Liver (tissue), 8 donors: ENCODE measurements at regions not wholly inside any gene's neighbourhood (a gene's known extent, or its start where the extent isn't known, plus 50 kb on each side); places are given as distances from the start of the nearest gene placed in this dataset.

Experiments used
- DNase-seq: peaks from one replicate; pipeline ENCODE4 v3.0.0-alpha.2; 2017; ENCODE audit warnings: low spot score
- H3K27ac ChIP-seq, 2 donors: one replicate each; pipeline ENCODE4 v1.7.0; 2013; ENCODE audit warnings: inconsistent platforms in 2 of 2, low read length in 2 of 2, control low read depth in 1 of 2, low read depth in 1 of 2, mild to moderate bottlenecking in 1 of 2
- H3K27me3 ChIP-seq, 4 donors: one replicate each; pipeline versions ENCODE4 v1.6.1 to v1.7.0; 2013; ENCODE audit warnings: low read length in 3 of 4, inconsistent platforms in 1 of 4, mild to moderate bottlenecking in 1 of 4, moderate library complexity in 1 of 4; ENCODE audit not compliant: control insufficient read depth in 4 of 4, insufficient read depth in 4 of 4
- H3K36me3 ChIP-seq, 4 donors: one replicate each; pipeline versions ENCODE4 v1.6.1 to v1.7.0; 2013; ENCODE audit warnings: low read length in 3 of 4, mild to moderate bottlenecking in 3 of 4, low read depth in 1 of 4, moderate library complexity in 1 of 4; ENCODE audit not compliant: control insufficient read depth in 4 of 4, insufficient read depth in 3 of 4
- H3K4me1 ChIP-seq, 4 donors: one replicate each; pipeline versions ENCODE4 v1.6.1 to v1.7.0; 2013; ENCODE audit warnings: low read length in 3 of 4, mild to moderate bottlenecking in 3 of 4, moderate library complexity in 1 of 4; ENCODE audit not compliant: control insufficient read depth in 4 of 4, insufficient read depth in 4 of 4
- H3K4me3 ChIP-seq, 3 donors: one replicate each; pipeline versions ENCODE4 v1.6.1 to v1.7.0; 2013; ENCODE audit warnings: low read length in 3 of 3, control low read depth in 1 of 3, low read depth in 1 of 3, mild to moderate bottlenecking in 1 of 3
- H3K9ac ChIP-seq, 2 donors: one replicate each; pipeline ENCODE4 v1.7.0; 2013; ENCODE audit warnings: low read length in 2 of 2, mild to moderate bottlenecking in 2 of 2, moderate library complexity in 2 of 2, control low read depth in 1 of 2, low read depth in 1 of 2
- H3K9me3 ChIP-seq, 4 donors: one replicate each; pipeline versions ENCODE4 v1.6.1 to v1.7.0; 2013; ENCODE audit warnings: low read length in 3 of 4; ENCODE audit not compliant: control insufficient read depth in 4 of 4
- EGR1 ChIP-seq, 2 donors: IDR thresholded peaks; 2 replicates each; pipeline ENCODE4 v1.6.1; 2016 to 2018; ENCODE audit warnings: antibody characterized with exemption in 2 of 2, low read depth in 2 of 2
- FOXA1 ChIP-seq: IDR thresholded peaks from 2 replicates; pipeline ENCODE4 v1.6.1; 2016; ENCODE audit warnings: antibody characterized with exemption
- FOXA2 ChIP-seq: IDR thresholded peaks from 2 replicates; pipeline ENCODE4 v1.6.1; 2016; ENCODE audit warnings: antibody characterized with exemption
- GABPA ChIP-seq, 2 donors: IDR thresholded peaks in 1 of 2; conservative IDR thresholded peaks in 1 of 2; 2 replicates each; pipeline ENCODE4 v1.6.1; 2016; ENCODE audit warnings: antibody characterized with exemption in 2 of 2, mild to moderate bottlenecking in 1 of 2, moderate library complexity in 1 of 2
- HNF4A ChIP-seq, 2 donors: conservative IDR thresholded peaks; 2 replicates each; pipeline ENCODE4 v1.6.1; 2016; ENCODE audit warnings: antibody characterized with exemption in 2 of 2, mild to moderate bottlenecking in 2 of 2
- HNF4G ChIP-seq: IDR thresholded peaks from 2 replicates; pipeline ENCODE4 v1.6.1; 2016; ENCODE audit warnings: antibody characterized with exemption
- JUND ChIP-seq, 2 donors: IDR thresholded peaks; 2 replicates each; pipeline ENCODE4 v1.6.1; 2016; ENCODE audit warnings: antibody characterized with exemption in 2 of 2
- NR2F2 ChIP-seq: IDR thresholded peaks from 2 replicates; pipeline ENCODE4 v1.6.1; 2016; ENCODE audit warnings: antibody characterized with exemption
- RAD21 ChIP-seq, 2 donors: IDR thresholded peaks; 2 replicates each; pipeline ENCODE4 v1.6.1; 2016; ENCODE audit warnings: antibody characterized with exemption in 2 of 2, mild to moderate bottlenecking in 2 of 2
- RXRA ChIP-seq, 2 donors: IDR thresholded peaks; 2 replicates each; pipeline ENCODE4 v1.6.1; 2017 to 2018; ENCODE audit warnings: antibody characterized with exemption in 2 of 2, mild to moderate bottlenecking in 1 of 2
- SP1 ChIP-seq: IDR thresholded peaks from 2 replicates; pipeline ENCODE4 v1.6.1; 2018; ENCODE audit warnings: antibody characterized with exemption, mild to moderate bottlenecking
- TAF1 ChIP-seq: conservative IDR thresholded peaks from 2 replicates; pipeline ENCODE4 v1.6.1; 2016; ENCODE audit warnings: antibody characterized with exemption, mild to moderate bottlenecking
- YY1 ChIP-seq: IDR thresholded peaks from 2 replicates; pipeline ENCODE4 v1.6.1; 2016; ENCODE audit warnings: antibody characterized with exemption, mild to moderate bottlenecking
- WGBS: extraction: QIAGEN DNeasy Blood & Tissue Kit; methylation state at CpG from one replicate; pipeline ENCODE4 v1.1.7; 2013; 5-methylcytosine and 5-hydroxymethylcytosine counted together
- TF ChIP-seq, protein P1 (sequence below): IDR thresholded peaks from 2 replicates; pipeline ENCODE4 v1.6.1; 2016; ENCODE audit warnings: antibody characterized with exemption
- TF ChIP-seq, protein P2 (sequence below): IDR thresholded peaks from 2 replicates; pipeline ENCODE4 v1.6.1; 2016; ENCODE audit warnings: antibody characterized with exemption
- TF ChIP-seq, protein P3 (sequence below): IDR thresholded peaks from 2 replicates; pipeline ENCODE4 v1.6.1; 2016; ENCODE audit warnings: antibody characterized with exemption, mild to moderate bottlenecking
- TF ChIP-seq, protein P4 (sequence below): IDR thresholded peaks from 2 replicates; pipeline ENCODE4 v1.6.1; 2016; ENCODE audit warnings: antibody characterized with exemption
- TF ChIP-seq, protein P5 (sequence below): fragments of 150-350 bp; IDR thresholded peaks from 2 replicates; pipeline ENCODE4 v1.5.1; 2017; ENCODE audit warnings: improper control_type of control experiment, low read depth, low read length; ENCODE audit not compliant: missing input control
- donor health status: healthy.
- donor health status: healthy.
- donor health status: healthy.
- donor health status: healthy.
- donor health status: healthy.

DNA sequence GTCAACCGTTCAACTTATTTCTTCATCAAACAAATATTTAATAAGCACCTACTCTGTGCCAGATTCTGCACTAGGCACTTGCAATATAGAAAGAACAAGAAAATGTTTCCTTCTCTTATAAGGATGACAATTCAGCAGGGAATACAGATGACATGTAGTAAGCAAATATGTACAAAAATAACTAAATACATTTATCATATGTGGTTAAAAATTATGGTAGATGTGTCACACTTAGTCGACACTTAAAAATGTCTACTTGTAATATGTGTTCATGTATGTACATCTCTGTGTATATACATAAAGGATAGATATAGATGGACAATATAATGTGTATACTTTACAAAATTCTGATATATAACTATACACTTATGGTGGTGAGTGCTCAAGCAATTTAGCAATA lies 417.0 kb upstream of the MEF2C start:
- no peak for DNase-seq
- no peak overlapping the region for H3K4me3 ChIP-seq
- WGBS: 79% methylated on average over 2 of the region's 2 CpGs
- no peaks in the 10 kb centered on the region for H3K4me1 ChIP-seq
- no peaks in the 10 kb centered on the region for H3K27me3 ChIP-seq
- no peak overlapping the region for H3K9ac ChIP-seq
- H3K9me3 ChIP-seq: no peaks in the 10 kb centered on the region
- H3K27ac ChIP-seq: no peak overlapping the region
- TF ChIP-seq, protein P1, sequence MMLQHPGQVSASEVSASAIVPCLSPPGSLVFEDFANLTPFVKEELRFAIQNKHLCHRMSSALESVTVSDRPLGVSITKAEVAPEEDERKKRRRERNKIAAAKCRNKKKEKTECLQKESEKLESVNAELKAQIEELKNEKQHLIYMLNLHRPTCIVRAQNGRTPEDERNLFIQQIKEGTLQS: no peak
- no peak for TF ChIP-seq SP1
- TF ChIP-seq, protein P2, sequence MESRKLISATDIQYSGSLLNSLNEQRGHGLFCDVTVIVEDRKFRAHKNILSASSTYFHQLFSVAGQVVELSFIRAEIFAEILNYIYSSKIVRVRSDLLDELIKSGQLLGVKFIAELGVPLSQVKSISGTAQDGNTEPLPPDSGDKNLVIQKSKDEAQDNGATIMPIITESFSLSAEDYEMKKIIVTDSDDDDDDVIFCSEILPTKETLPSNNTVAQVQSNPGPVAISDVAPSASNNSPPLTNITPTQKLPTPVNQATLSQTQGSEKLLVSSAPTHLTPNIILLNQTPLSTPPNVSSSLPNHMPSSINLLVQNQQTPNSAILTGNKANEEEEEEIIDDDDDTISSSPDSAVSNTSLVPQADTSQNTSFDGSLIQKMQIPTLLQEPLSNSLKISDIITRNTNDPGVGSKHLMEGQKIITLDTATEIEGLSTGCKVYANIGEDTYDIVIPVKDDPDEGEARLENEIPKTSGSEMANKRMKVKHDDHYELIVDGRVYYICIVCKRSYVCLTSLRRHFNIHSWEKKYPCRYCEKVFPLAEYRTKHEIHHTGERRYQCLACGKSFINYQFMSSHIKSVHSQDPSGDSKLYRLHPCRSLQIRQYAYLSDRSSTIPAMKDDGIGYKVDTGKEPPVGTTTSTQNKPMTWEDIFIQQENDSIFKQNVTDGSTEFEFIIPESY: no peak
- TF ChIP-seq, protein P3, sequence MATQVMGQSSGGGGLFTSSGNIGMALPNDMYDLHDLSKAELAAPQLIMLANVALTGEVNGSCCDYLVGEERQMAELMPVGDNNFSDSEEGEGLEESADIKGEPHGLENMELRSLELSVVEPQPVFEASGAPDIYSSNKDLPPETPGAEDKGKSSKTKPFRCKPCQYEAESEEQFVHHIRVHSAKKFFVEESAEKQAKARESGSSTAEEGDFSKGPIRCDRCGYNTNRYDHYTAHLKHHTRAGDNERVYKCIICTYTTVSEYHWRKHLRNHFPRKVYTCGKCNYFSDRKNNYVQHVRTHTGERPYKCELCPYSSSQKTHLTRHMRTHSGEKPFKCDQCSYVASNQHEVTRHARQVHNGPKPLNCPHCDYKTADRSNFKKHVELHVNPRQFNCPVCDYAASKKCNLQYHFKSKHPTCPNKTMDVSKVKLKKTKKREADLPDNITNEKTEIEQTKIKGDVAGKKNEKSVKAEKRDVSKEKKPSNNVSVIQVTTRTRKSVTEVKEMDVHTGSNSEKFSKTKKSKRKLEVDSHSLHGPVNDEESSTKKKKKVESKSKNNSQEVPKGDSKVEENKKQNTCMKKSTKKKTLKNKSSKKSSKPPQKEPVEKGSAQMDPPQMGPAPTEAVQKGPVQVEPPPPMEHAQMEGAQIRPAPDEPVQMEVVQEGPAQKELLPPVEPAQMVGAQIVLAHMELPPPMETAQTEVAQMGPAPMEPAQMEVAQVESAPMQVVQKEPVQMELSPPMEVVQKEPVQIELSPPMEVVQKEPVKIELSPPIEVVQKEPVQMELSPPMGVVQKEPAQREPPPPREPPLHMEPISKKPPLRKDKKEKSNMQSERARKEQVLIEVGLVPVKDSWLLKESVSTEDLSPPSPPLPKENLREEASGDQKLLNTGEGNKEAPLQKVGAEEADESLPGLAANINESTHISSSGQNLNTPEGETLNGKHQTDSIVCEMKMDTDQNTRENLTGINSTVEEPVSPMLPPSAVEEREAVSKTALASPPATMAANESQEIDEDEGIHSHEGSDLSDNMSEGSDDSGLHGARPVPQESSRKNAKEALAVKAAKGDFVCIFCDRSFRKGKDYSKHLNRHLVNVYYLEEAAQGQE: no peak
- TF ChIP-seq NR2F2: no peak
- no peak for TF ChIP-seq HNF4G
- TF ChIP-seq FOXA1: no peak
- TF ChIP-seq RXRA (IDR thresholded peaks at IDR 0.05): no peak
- TF ChIP-seq HNF4A (conservative IDR thresholded peaks at IDR 0.05): no peak
- TF ChIP-seq, protein P4, sequence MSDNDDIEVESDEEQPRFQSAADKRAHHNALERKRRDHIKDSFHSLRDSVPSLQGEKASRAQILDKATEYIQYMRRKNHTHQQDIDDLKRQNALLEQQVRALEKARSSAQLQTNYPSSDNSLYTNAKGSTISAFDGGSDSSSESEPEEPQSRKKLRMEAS: no peak
- no peak for TF ChIP-seq JUND (IDR thresholded peaks at IDR 0.05)
- no peak for TF ChIP-seq FOXA2
- no peak for TF ChIP-seq RAD21 (IDR thresholded peaks at IDR 0.05)
- no peak for TF ChIP-seq EGR1 (IDR thresholded peaks at IDR 0.05; ENCODE audit: low read depth in 2 of 2)
- no peak for TF ChIP-seq GABPA (IDR thresholded peaks at IDR 0.05 in 1 of 2, conservative IDR thresholded peaks at IDR 0.05 in 1 of 2)
- no peak for TF ChIP-seq YY1
- no peaks in the 10 kb centered on the region for H3K36me3 ChIP-seq

DNA sequence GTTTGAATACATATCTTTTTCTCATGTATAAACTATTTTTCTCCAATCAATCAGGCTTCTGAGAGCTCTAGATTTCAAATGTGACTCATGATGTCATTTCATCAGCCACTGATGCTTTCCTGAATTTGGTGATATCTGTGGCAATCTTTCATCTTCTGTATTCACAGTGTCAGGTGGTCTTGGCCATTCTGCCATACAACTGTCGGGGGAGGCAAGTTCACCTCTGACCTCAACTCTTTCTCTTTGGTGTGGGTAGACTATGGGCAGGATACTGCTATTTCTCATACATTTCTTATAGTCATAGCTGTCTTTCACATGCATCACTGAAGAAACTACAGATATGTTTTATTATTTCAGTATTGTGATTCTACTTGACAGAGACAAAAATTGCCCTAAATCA lies 414.1 kb upstream of the MEF2C start:
- Histone ChIP-seq H3K27ac (no peak overlapping the region), H3K9ac (no peak overlapping the region), H3K4me1 (no peaks in the 10 kb centered on the region), H3K36me3 (no peaks in the 10 kb centered on the region), H3K9me3 (no peaks in the 10 kb centered on the region), H3K27me3 (no peaks in the 10 kb centered on the region), H3K4me3 (no peak overlapping the region)
- TF ChIP-seq, protein P5, sequence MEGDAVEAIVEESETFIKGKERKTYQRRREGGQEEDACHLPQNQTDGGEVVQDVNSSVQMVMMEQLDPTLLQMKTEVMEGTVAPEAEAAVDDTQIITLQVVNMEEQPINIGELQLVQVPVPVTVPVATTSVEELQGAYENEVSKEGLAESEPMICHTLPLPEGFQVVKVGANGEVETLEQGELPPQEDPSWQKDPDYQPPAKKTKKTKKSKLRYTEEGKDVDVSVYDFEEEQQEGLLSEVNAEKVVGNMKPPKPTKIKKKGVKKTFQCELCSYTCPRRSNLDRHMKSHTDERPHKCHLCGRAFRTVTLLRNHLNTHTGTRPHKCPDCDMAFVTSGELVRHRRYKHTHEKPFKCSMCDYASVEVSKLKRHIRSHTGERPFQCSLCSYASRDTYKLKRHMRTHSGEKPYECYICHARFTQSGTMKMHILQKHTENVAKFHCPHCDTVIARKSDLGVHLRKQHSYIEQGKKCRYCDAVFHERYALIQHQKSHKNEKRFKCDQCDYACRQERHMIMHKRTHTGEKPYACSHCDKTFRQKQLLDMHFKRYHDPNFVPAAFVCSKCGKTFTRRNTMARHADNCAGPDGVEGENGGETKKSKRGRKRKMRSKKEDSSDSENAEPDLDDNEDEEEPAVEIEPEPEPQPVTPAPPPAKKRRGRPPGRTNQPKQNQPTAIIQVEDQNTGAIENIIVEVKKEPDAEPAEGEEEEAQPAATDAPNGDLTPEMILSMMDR: no peak
- TF ChIP-seq TAF1 (no peak), NR2F2 (no peak), JUND (IDR thresholded peaks at IDR 0.05) (no peak), HNF4A (conservative IDR thresholded peaks at IDR 0.05) (no peak)
- TF ChIP-seq, protein P4: no peak
- TF ChIP-seq, protein P2: no peak
- TF ChIP-seq, protein P3: no peak
- 81% methylated on average over 1 of the region's 1 CpG for WGBS
- no peak for DNase-seq
